GM19395 (cell line): ENCODE measurements at regions not wholly inside any gene's neighbourhood (a gene's known extent, or its start where the extent isn't known, plus 50 kb on each side); places are given as distances from the start of the nearest gene placed in this dataset.

Experiments
- ATAC-seq: cut with Tn5 transposase; IDR thresholded peaks from one replicate; pipeline ENCODE4 v1.9.1; 2021; ENCODE audit warnings: mild to moderate bottlenecking, moderate library complexity; ENCODE audit not compliant: unreplicated experiment

- peak; percentile 91 for ATAC-seq
These were observed 146.8 kb downstream of the SH3BGRL2 start for GRCh38 chr6:79777713-79778579.

- ATAC-seq = no peak
These were observed 144.9 kb downstream of the SH3BGRL2 start for GRCh38 chr6:79776076-79776475.

GRCh38 chr6:79775222-79775621 lies 144.1 kb downstream of the SH3BGRL2 start:
- ATAC-seq = no peak

GRCh38 chr6:79764747-79765146 lies 133.6 kb downstream of the SH3BGRL2 start:
- ATAC-seq = no peak

GRCh38 chr6:79763301-79763700 lies 132.2 kb downstream of the SH3BGRL2 start:
- ATAC-seq = no peak

GRCh38 chr6:79762370-79762769 lies 131.2 kb downstream of the SH3BGRL2 start:
- ATAC-seq = no peak

- ATAC-seq = no peak
These were observed 125.4 kb downstream of the SH3BGRL2 start for GRCh38 chr6:79756496-79756895.

GRCh38 chr6:79755967-79756366 lies 124.8 kb downstream of the SH3BGRL2 start:
- ATAC-seq = no peak
